ENCODE measurements at regions not wholly inside any gene's neighbourhood (a gene's known extent, or its start where the extent isn't known, plus 50 kb on each side); places are given as distances from the start of the nearest gene placed in this dataset.
A peak's percentile ranks its signal among the peaks of the same experiment; 100 is the strongest.

- no peaks in the 10 kb centered on the region for H3K9me3 ChIP-seq
- no peaks in the 10 kb centered on the region for H3K36me3 ChIP-seq (ENCODE audit: low read depth)
- intact Hi-C loops (cut with DNase I, micrococcal nuclease) = loop anchor here (5.0 to 10.0 kb wide), 3 partner anchors 138 to 526 kb away; no protein-coding TSS in a partner anchor
- no peak overlapping the region for H3K4me3 ChIP-seq
- DNase-seq (peak in 1 of 3 donors; percentile 36), ATAC-seq (no peak)
- peak; percentile 21 for TF ChIP-seq CTCF (IDR thresholded peaks at IDR 0.05)
- H3K4me1 ChIP-seq (ENCODE audit: low read depth) = no peaks in the 10 kb centered on the region
These were observed 62.8 kb upstream of the EGFL6 start for GRCh38 chrX:13506574-13506973.

- intact Hi-C loops (cut with DNase I, micrococcal nuclease) = loop anchor here in 1 of 2 donors (10.0 kb wide), 1 partner anchor 142 kb away; no protein-coding TSS in a partner anchor
- Histone ChIP-seq H3K36me3 (ENCODE audit: low read depth) (no peaks in the 10 kb centered on the region), H3K4me1 (ENCODE audit: low read depth) (no peaks in the 10 kb centered on the region), H3K4me3 (no peak overlapping the region), H3K9me3 (no peaks in the 10 kb centered on the region)
- DNase-seq (no peak), ATAC-seq (no peak)
- TF ChIP-seq CTCF (IDR thresholded peaks at IDR 0.05) = no peak
These were observed 66.8 kb upstream of the EGFL6 start for GRCh38 chrX:13502590-13502989.

GRCh38 chrX:13499736-13500135 is 69.7 kb upstream of the EGFL6 start:
- ATAC-seq = no peak
- TF ChIP-seq CTCF (IDR thresholded peaks at IDR 0.05) = no peak
- no peaks in the 10 kb centered on the region for H3K36me3 ChIP-seq (ENCODE audit: low read depth)
- H3K9me3 ChIP-seq = no peaks in the 10 kb centered on the region
- intact Hi-C loops (cut with DNase I, micrococcal nuclease) = loop anchor here in 1 of 2 donors (10.0 kb wide), 1 partner anchor 145 kb away; no protein-coding TSS in a partner anchor
- no peaks in the 10 kb centered on the region for H3K4me1 ChIP-seq (ENCODE audit: low read depth)
- no peak overlapping the region for H3K4me3 ChIP-seq
- DNase-seq = no peak

- TF ChIP-seq CTCF (IDR thresholded peaks at IDR 0.05) = no peak
- Histone ChIP-seq H3K4me3 (no peak overlapping the region), H3K9me3 (no peaks in the 10 kb centered on the region), H3K36me3 (ENCODE audit: low read depth) (no peaks in the 10 kb centered on the region), H3K4me1 (ENCODE audit: low read depth) (no peaks in the 10 kb centered on the region)
- intact Hi-C loops (cut with DNase I, micrococcal nuclease) = no loop called here
- ATAC-seq = no peak
- DNase-seq = no peak
These were observed 71.2 kb upstream of the EGFL6 start for GRCh38 chrX:13498238-13498637.

GRCh38 chrX:13495232-13495631 is 74.2 kb upstream of the EGFL6 start:
- DNase-seq (no peak), ATAC-seq (peak; percentile 54)
- Histone ChIP-seq H3K9me3 (no peaks in the 10 kb centered on the region), H3K4me3 (no peak overlapping the region), H3K4me1 (ENCODE audit: low read depth) (no peaks in the 10 kb centered on the region), H3K36me3 (ENCODE audit: low read depth) (no peaks in the 10 kb centered on the region)
- no peak for TF ChIP-seq CTCF (IDR thresholded peaks at IDR 0.05)
- intact Hi-C loops (cut with DNase I, micrococcal nuclease) = no loop called here

GRCh38 chrX:13494562-13494961 is 74.8 kb upstream of the EGFL6 start:
- no peaks in the 10 kb centered on the region for H3K9me3 ChIP-seq
- H3K36me3 ChIP-seq (ENCODE audit: low read depth) = no peaks in the 10 kb centered on the region
- intact Hi-C loops (cut with DNase I, micrococcal nuclease) = no loop called here
- no peaks in the 10 kb centered on the region for H3K4me1 ChIP-seq (ENCODE audit: low read depth)
- TF ChIP-seq CTCF (IDR thresholded peaks at IDR 0.05) = no peak
- no peak for ATAC-seq
- H3K4me3 ChIP-seq = no peak overlapping the region
- no peak for DNase-seq
